NOMO-1 treated with DMSO at 0.1 percent for 48 hours (cell line): ENCODE measurements at regions not wholly inside any gene's neighbourhood (a gene's known extent, or its start where the extent isn't known, plus 50 kb on each side); places are given as distances from the start of the nearest gene placed in this dataset.
"Not testable (repeated sequence)": the region's sequence is repeated elsewhere in the genome, so short reads cannot be mapped to it uniquely, and the experiment has no call there.

Experiments
- DNase-seq: peaks from one replicate; lab custom pipeline; 2025; ENCODE audit not compliant: unreplicated experiment; lab: John Stamatoyannopoulos, UW

GRCh38 chr12:43255522-43256111 is 296.4 kb downstream of the ADAMTS20 start:
- DNase-seq = no peak

DNA sequence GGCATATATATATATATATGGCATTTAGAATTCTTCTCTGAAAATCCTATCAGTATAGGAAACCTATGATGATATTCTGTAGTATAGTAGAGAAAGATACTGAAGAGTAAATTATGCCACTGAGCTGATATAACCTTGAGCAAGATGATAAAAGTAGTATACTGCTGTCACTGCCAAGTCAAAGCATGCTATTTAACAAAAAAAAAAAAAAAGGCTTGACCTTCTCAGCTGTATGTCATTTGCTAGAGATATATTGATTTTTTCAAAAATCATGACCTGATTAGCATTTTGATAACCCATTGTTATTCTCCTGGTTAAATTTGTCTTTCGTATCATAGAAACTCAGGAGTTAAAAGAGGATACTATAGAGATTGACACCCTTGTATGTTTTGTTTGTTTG is 299.4 kb downstream of the ADAMTS20 start:
- DNase-seq = no peak

- DNase-seq = no peak
These were observed 306.1 kb downstream of the ADAMTS20 start for GRCh38 chr12:43245947-43246346.

DNA sequence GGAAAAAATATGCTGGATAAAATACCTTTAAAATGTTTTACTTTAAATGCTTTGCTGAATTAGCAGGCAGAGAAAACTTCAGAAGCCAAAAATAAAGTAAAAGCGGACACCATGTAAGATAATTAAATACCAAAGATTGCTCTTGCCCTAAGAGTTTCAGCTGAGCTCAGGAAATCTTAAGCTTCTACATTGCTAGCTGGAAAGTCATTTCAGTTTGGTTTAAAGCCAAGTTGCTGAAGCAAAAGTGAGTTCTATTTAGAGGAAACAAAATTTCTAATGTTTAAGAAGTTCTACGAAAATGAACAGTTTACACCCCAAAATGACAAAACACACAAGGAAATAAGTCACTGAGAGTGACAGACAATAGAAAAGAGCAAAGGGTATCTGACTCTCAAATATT is 310.0 kb downstream of the ADAMTS20 start:
- no peak for DNase-seq

DNA sequence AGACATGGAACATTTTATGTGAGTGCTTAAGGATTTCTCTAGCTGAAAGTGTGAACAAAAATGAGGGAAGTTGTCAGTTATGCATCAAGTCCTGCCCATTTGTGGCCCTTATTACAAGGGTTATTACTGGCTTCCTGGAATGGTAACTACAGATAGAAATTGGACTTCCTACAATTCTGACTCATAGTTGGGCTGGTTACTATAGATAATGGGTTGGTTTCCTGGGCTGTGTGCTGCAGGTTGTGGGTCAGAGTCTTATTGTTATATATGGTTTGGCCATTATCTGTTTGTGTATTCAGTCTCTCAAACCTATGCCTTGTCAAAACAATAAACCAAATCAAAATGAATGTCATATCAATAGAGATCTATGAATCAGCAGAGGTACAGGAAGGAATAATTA is 313.7 kb downstream of the ADAMTS20 start:
- DNase-seq = peak; percentile 9

GRCh38 chr12:43237238-43237879 is 314.6 kb downstream of the ADAMTS20 start:
- DNase-seq = peak; percentile 1

DNA sequence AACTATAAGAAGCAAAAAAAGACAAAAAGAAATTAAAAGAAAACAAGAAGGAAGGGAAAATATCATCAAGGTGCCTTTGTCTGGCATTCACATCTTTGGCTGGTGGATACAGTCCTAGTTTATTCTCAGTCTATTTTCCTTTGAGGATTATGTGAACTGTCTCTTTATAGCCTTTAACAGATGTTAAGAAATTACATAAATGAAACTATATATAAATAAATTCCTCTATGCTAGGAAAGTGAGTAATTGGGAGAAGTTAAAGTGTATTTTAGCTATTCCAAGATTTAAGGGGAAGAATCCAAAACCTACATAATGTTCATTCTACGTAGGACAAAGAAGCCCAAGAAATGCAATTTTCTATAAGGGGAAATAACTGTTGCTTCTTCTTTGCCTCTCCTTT is 316.3 kb downstream of the ADAMTS20 start:
- DNase-seq = no peak

- no peak for DNase-seq
These were observed 318.1 kb downstream of the ADAMTS20 start for GRCh38 chr12:43233861-43234260.

- DNase-seq = peak; percentile 93
These were observed 325.9 kb downstream of the ADAMTS20 start for GRCh38 chr12:43226151-43226550.

- DNase-seq = not testable (repeated sequence)
These were observed 327.7 kb downstream of the ADAMTS20 start for GRCh38 chr12:43224190-43224805.

- DNase-seq = no peak
These were observed 329.2 kb downstream of the ADAMTS20 start for GRCh38 chr12:43222796-43223195.

DNA sequence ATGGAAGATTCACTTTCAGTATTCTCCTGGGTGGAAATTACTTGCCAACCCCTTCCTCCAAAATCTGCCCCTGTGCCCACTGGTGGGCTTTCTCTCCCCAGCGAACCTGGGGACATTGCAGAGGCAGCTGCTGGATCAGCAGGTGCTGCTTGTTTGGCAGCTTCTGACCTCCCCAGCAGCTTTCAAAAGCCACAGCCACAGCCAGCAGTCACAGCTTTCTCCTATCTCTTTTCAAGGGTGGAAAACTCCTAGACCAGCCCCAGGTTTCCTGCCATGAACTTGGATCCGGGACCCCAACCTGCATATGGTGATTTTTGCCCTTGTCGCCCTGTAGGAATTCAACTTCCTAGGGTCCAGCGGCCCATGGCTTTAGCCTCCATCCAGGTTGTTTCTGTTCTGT is 330.8 kb downstream of the ADAMTS20 start:
- no peak for DNase-seq

- no peak for DNase-seq
These were observed 335.5 kb downstream of the ADAMTS20 start for GRCh38 chr12:43216490-43216889.

GRCh38 chr12:43214166-43214565 is 337.8 kb downstream of the ADAMTS20 start:
- DNase-seq = no peak

DNA sequence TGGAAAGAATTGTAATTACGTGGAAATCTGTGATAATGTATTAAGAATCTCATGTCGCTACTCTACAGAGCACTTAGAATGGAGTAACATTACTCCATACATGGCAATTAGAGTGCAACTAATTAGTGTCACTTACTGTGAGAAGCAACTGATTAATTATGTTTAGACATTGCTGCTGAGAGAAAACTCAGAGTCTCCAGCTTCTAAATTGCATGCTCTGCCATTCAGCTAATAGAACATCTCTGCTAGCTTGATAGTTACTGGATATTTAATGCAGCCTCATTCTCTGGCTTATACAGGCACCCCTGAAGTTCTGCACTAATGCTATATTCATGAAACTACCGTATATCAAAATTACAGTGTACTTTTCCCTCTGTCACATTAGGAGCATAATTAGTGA is 338.4 kb downstream of the ADAMTS20 start:
- DNase-seq = no peak

DNA sequence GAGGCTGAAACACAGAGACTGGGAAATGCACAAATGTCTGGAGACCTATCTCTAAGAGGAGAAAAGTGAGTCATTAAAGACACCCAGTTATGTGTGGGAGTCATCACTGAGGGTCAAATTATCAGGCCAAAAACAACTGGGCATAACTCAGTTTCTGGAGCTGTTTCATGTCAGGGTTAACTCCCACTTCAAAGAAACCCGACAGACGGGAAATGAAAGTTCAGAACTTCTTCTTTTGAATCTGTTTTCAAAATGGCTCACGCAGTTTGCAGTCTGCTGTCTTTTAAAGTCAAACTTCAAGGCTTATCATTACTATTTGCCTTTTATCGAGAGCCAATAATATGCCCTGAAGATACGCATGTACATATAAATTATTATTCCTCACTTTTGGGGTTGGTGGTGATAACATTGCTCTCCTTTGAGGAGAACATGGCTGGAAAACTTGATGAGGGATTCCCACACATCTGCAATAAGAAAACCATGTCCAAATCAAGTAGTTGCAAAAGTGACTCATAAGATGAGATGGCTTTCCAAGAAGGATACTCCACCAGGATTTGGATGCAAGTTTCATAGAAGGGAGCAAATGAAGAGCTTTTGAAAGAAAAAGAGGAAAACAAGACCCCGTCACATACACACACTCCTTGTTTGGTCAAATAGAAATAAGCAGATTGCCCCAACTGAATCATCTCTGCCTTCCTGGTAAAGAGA is 341.4 kb downstream of the ADAMTS20 start:
- peak; percentile 83 for DNase-seq

DNA sequence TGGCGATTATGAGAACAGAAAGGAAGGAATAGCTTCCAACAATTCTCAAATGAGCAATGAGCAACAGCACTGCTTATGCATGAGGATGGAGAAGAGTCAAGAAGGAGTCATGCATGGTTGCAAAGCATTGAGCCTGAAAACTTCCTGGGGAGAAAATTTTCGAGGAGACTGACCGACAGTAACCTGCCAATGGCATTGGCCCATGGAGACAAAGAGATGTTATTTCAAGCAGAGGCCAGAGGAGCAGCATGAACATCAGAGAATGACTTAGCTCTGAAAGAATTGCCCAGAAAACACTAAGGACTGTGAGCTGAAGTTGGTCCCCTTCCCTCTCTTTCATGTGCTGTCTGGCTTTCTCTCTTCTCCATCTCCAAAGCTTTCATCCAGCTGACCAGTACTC is 343.4 kb downstream of the ADAMTS20 start:
- DNase-seq = no peak

GRCh38 chr12:43208221-43208620 is 343.8 kb downstream of the ADAMTS20 start:
- DNase-seq = no peak

GRCh38 chr12:43206396-43206795 is 345.6 kb downstream of the ADAMTS20 start:
- no peak for DNase-seq

DNA sequence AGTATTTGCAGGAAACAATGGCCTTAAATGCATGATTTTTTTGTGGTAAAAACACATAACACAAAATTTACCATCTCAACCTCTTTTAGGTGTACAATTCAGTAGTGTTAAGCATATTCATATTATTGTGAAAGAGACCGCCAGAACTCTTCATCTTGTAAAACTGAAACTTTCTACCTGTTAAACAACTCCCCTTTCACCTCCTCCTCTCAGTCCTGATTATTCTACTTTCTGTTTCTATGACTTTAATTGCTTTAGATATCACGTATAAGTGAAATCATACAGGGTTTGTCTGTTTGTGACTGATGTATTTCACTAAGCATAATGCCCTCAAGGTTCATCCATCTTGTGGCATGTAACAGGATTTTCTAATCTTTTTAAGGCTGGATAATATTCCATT is 353.4 kb downstream of the ADAMTS20 start:
- DNase-seq = no peak

- DNase-seq = no peak
These were observed 355.6 kb downstream of the ADAMTS20 start for GRCh38 chr12:43196268-43196907.
